ENCODE measurements at regions not wholly inside any gene's neighbourhood (a gene's known extent, or its start where the extent isn't known, plus 50 kb on each side); places are given as distances from the start of the nearest gene placed in this dataset.

DNA sequence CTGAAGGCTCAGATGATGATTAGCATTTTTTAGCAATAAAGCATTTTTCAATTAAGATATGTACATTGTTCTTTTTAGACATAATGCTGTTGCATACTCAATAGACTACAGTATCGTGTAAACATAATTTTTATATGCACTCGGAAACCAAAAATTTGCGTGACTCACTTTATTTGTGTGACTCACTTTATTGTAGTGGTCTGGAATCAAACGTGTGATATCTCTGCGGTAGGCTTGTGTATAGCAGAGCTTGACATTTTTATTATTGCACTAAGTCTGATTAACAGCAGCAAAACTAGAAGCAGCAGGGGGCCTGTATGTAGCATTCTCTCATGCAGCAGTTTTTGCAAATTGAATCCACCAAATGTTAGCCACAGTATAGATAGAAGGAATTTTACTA lies 119.1 kb upstream of the PRDX4 start:
- H3K14ac ChIP-seq (ENCODE audit: low read length in 2 of 2) = no peak overlapping the region
- H3K23ac ChIP-seq (ENCODE audit: low read length in 2 of 2) = no peak overlapping the region
- H2AK5ac ChIP-seq (ENCODE audit: low read length, severe bottlenecking) = no peak overlapping the region
- H3K9me3 ChIP-seq (ENCODE audit: control insufficient read depth, low read length) = peaks cover 4% of the 10 kb centered on the region
- H4K91ac ChIP-seq (ENCODE audit: low read length) = no peak overlapping the region
- H3K27ac ChIP-seq (ENCODE audit: low read length, poor library complexity, severe bottlenecking) = no peak overlapping the region
- H2BK5ac ChIP-seq (ENCODE audit: low read depth, low read length, poor library complexity, severe bottlenecking) = no peak overlapping the region
- no peak overlapping the region for H2AFZ ChIP-seq (ENCODE audit: low read depth, low read length)
- H3K4me1 ChIP-seq (ENCODE audit: control insufficient read depth, insufficient read depth, low read depth, low read length) = no peaks in the 10 kb centered on the region
- no peak overlapping the region for H2BK12ac ChIP-seq (ENCODE audit: low read length in 2 of 2)
- no peak overlapping the region for H3K9ac ChIP-seq (ENCODE audit: low read length)
- no peaks in the 10 kb centered on the region for H3K27me3 ChIP-seq (ENCODE audit: control insufficient read depth in 1 of 2, insufficient read depth in 1 of 2, low read length in 2 of 2)
- no peak overlapping the region for H4K8ac ChIP-seq (ENCODE audit: low read length)
- no peaks in the 10 kb centered on the region for H3K79me1 ChIP-seq (replicated peaks; ENCODE audit: low read length, poor library complexity, severe bottlenecking)
- H3K4me2 ChIP-seq (ENCODE audit: low read length, poor library complexity, severe bottlenecking) = no peak overlapping the region
- no peaks in the 10 kb centered on the region for H3K36me3 ChIP-seq (ENCODE audit: control insufficient read depth in 1 of 2, insufficient read depth in 2 of 2, low read depth in 1 of 2, low read length in 2 of 2)
- no peak overlapping the region for H3K4me3 ChIP-seq (ENCODE audit: insufficient read depth in 1 of 2, low read depth in 1 of 2, low read length in 2 of 2)
- WGBS = 38% methylated on average over 4 of the region's 5 CpGs
- H3K18ac ChIP-seq (ENCODE audit: low read depth in 1 of 2, low read length in 2 of 2) = no peak overlapping the region
- H2BK15ac ChIP-seq (ENCODE audit: low read depth, poor library complexity, severe bottlenecking) = no peak overlapping the region
- H2BK120ac ChIP-seq (ENCODE audit: low read depth, low read length) = no peak overlapping the region
- no peak for DNase-seq
- H3K4ac ChIP-seq (ENCODE audit: low read depth in 1 of 2, low read length in 2 of 2) = no peak overlapping the region

DNA sequence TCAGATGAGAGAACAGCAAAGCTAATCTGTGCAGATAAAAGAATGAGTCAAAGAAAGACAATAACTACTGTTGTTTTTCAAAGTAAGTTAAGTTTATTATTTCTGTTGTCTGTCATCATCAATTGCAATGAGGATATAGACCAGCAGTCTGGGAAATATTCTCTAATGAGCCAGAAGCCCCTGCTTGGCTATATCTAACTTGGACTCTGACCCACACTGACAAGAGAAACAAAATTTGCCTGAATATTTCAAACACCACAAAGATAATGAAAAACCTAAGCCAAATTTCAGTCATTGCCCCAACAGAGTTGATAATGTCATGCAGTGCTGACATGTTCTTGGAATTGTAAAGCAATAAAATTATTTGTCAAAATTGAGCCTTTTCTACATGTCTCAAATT lies 115.0 kb upstream of the PRDX4 start:
- H2BK5ac ChIP-seq (ENCODE audit: low read depth, low read length, poor library complexity, severe bottlenecking) = no peak overlapping the region
- no peaks in the 10 kb centered on the region for H3K36me3 ChIP-seq (ENCODE audit: control insufficient read depth in 1 of 2, insufficient read depth in 2 of 2, low read depth in 1 of 2, low read length in 2 of 2)
- H4K91ac ChIP-seq (ENCODE audit: low read length) = no peak overlapping the region
- H3K23ac ChIP-seq (ENCODE audit: low read length in 2 of 2) = no peak overlapping the region
- H3K4me1 ChIP-seq (ENCODE audit: control insufficient read depth, insufficient read depth, low read depth, low read length) = no peaks in the 10 kb centered on the region
- H2AK5ac ChIP-seq (ENCODE audit: low read length, severe bottlenecking) = no peak overlapping the region
- H3K4me2 ChIP-seq (ENCODE audit: low read length, poor library complexity, severe bottlenecking) = no peak overlapping the region
- H3K9me3 ChIP-seq (ENCODE audit: control insufficient read depth, low read length) = no peaks in the 10 kb centered on the region
- no peak overlapping the region for H3K27ac ChIP-seq (ENCODE audit: low read length, poor library complexity, severe bottlenecking)
- H3K14ac ChIP-seq (ENCODE audit: low read length in 2 of 2) = no peak overlapping the region
- no peak overlapping the region for H3K4me3 ChIP-seq (ENCODE audit: insufficient read depth in 1 of 2, low read depth in 1 of 2, low read length in 2 of 2)
- no peak overlapping the region for H2BK15ac ChIP-seq (ENCODE audit: low read depth, poor library complexity, severe bottlenecking)
- DNase-seq = no peak
- H4K8ac ChIP-seq (ENCODE audit: low read length) = no peak overlapping the region
- peaks cover 0 to 4% of the 10 kb centered on the region in 2 experiments for H3K27me3 ChIP-seq (ENCODE audit: control insufficient read depth in 1 of 2, insufficient read depth in 1 of 2, low read length in 2 of 2)
- no peak overlapping the region for H3K9ac ChIP-seq (ENCODE audit: low read length)
- no peak overlapping the region for H2BK120ac ChIP-seq (ENCODE audit: low read depth, low read length)
- H2AFZ ChIP-seq (ENCODE audit: low read depth, low read length) = no peak overlapping the region
- H3K4ac ChIP-seq (ENCODE audit: low read depth in 1 of 2, low read length in 2 of 2) = no peak overlapping the region
- H3K18ac ChIP-seq (ENCODE audit: low read depth in 1 of 2, low read length in 2 of 2) = no peak overlapping the region
- no peak overlapping the region for H2BK12ac ChIP-seq (ENCODE audit: low read length in 2 of 2)
- no peaks in the 10 kb centered on the region for H3K79me1 ChIP-seq (replicated peaks; ENCODE audit: low read length, poor library complexity, severe bottlenecking)

DNA sequence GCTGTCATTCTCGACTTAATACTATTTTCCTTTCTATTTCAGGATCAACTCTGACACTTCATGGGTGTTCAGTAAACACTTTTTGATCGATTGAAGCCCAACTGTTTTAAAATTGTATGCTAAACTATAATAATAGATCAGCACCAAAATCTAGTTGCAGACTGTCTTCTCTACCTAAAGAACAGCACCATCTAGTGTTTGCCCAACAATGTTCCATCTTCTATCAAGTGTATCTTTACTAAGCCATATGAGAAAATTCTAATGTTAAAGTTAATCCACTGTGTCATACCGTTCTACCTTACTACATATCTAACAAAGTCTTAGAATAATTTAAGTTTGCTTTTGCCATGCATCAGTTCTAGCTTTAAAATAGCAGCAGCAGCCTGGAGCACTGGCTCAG lies 113.0 kb upstream of the PRDX4 start:
- H3K4me1 ChIP-seq (ENCODE audit: control insufficient read depth, insufficient read depth, low read depth, low read length) = no peaks in the 10 kb centered on the region
- no peak overlapping the region for H3K4ac ChIP-seq (ENCODE audit: low read depth in 1 of 2, low read length in 2 of 2)
- H2BK120ac ChIP-seq (ENCODE audit: low read depth, low read length) = no peak overlapping the region
- H3K9me3 ChIP-seq (ENCODE audit: control insufficient read depth, low read length) = peaks cover 4% of the 10 kb centered on the region
- H3K4me2 ChIP-seq (ENCODE audit: low read length, poor library complexity, severe bottlenecking) = no peak overlapping the region
- H2BK5ac ChIP-seq (ENCODE audit: low read depth, low read length, poor library complexity, severe bottlenecking) = no peak overlapping the region
- H4K8ac ChIP-seq (ENCODE audit: low read length) = no peak overlapping the region
- no peak overlapping the region for H2BK15ac ChIP-seq (ENCODE audit: low read depth, poor library complexity, severe bottlenecking)
- peaks cover 0 to 4% of the 10 kb centered on the region in 2 experiments for H3K27me3 ChIP-seq (ENCODE audit: control insufficient read depth in 1 of 2, insufficient read depth in 1 of 2, low read length in 2 of 2)
- no peaks in the 10 kb centered on the region for H3K36me3 ChIP-seq (ENCODE audit: control insufficient read depth in 1 of 2, insufficient read depth in 2 of 2, low read depth in 1 of 2, low read length in 2 of 2)
- no peaks in the 10 kb centered on the region for H3K79me1 ChIP-seq (replicated peaks; ENCODE audit: low read length, poor library complexity, severe bottlenecking)
- no peak overlapping the region for H2BK12ac ChIP-seq (ENCODE audit: low read length in 2 of 2)
- H3K14ac ChIP-seq (ENCODE audit: low read length in 2 of 2) = no peak overlapping the region
- H3K9ac ChIP-seq (ENCODE audit: low read length) = no peak overlapping the region
- H3K27ac ChIP-seq (ENCODE audit: low read length, poor library complexity, severe bottlenecking) = no peak overlapping the region
- H2AFZ ChIP-seq (ENCODE audit: low read depth, low read length) = no peak overlapping the region
- H4K91ac ChIP-seq (ENCODE audit: low read length) = no peak overlapping the region
- H2AK5ac ChIP-seq (ENCODE audit: low read length, severe bottlenecking) = no peak overlapping the region
- H3K18ac ChIP-seq (ENCODE audit: low read depth in 1 of 2, low read length in 2 of 2) = no peak overlapping the region
- DNase-seq = peak; percentile 38
- H3K23ac ChIP-seq (ENCODE audit: low read length in 2 of 2) = no peak overlapping the region
- WGBS = 22% methylated on average over 1 of the region's 3 CpGs
- no peak overlapping the region for H3K4me3 ChIP-seq (ENCODE audit: insufficient read depth in 1 of 2, low read depth in 1 of 2, low read length in 2 of 2)

DNA sequence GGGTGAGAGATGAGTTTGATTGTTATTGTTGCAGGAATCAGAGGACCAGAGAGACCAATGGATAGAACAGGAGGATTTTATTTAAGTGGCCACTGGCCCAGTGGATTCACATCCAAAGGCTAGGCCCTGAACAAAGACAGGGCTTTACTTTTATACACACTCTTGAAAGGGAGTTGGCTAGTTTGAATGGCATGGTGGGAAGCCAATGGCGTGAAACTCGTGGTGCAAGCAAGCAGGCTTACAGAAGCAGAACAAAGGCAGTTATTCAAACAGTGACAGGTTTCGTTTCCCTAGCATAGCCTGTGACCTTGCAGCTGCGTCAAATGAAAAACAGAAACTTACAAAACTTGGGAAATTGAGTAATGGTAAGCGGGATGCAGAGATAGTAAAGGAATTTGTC lies 110.2 kb upstream of the PRDX4 start:
- Histone ChIP-seq H3K9ac (ENCODE audit: low read length) (no peak overlapping the region), H3K14ac (ENCODE audit: low read length in 2 of 2) (no peak overlapping the region), H2BK120ac (ENCODE audit: low read depth, low read length) (no peak overlapping the region), H3K23ac (ENCODE audit: low read length in 2 of 2) (no peak overlapping the region), H3K4me2 (ENCODE audit: low read length, poor library complexity, severe bottlenecking) (no peak overlapping the region), H2BK5ac (ENCODE audit: low read depth, low read length, poor library complexity, severe bottlenecking) (no peak overlapping the region), H3K79me1 (replicated peaks; ENCODE audit: low read length, poor library complexity, severe bottlenecking) (no peaks in the 10 kb centered on the region), H3K4me1 (ENCODE audit: control insufficient read depth, insufficient read depth, low read depth, low read length) (no peaks in the 10 kb centered on the region), H3K36me3 (ENCODE audit: control insufficient read depth in 1 of 2, insufficient read depth in 2 of 2, low read depth in 1 of 2, low read length in 2 of 2) (no peaks in the 10 kb centered on the region), H3K9me3 (ENCODE audit: control insufficient read depth, low read length) (peaks cover 11% of the 10 kb centered on the region), H2BK15ac (ENCODE audit: low read depth, poor library complexity, severe bottlenecking) (no peak overlapping the region), H2AK5ac (ENCODE audit: low read length, severe bottlenecking) (no peak overlapping the region), H4K8ac (ENCODE audit: low read length) (no peak overlapping the region), H2AFZ (ENCODE audit: low read depth, low read length) (no peak overlapping the region), H3K27ac (ENCODE audit: low read length, poor library complexity, severe bottlenecking) (no peak overlapping the region), H3K18ac (ENCODE audit: low read depth in 1 of 2, low read length in 2 of 2) (no peak overlapping the region), H4K91ac (ENCODE audit: low read length) (no peak overlapping the region), H2BK12ac (ENCODE audit: low read length in 2 of 2) (no peak overlapping the region), H3K4me3 (ENCODE audit: insufficient read depth in 1 of 2, low read depth in 1 of 2, low read length in 2 of 2) (no peak overlapping the region), H3K4ac (ENCODE audit: low read depth in 1 of 2, low read length in 2 of 2) (no peak overlapping the region), H3K27me3 (ENCODE audit: control insufficient read depth in 1 of 2, insufficient read depth in 1 of 2, low read length in 2 of 2) (peaks cover 0 to 4% of the 10 kb centered on the region in 2 experiments)
- 84% methylated on average over 5 of the region's 5 CpGs for WGBS
- DNase-seq = no peak

Data from mesenchymal stem cell (in vitro differentiated cells and primary cell).